Left lung (tissue), 4 donors: ENCODE measurements at regions not wholly inside any gene's neighbourhood (a gene's known extent, or its start where the extent isn't known, plus 50 kb on each side); places are given as distances from the start of the nearest gene placed in this dataset.

Experiments
- ATAC-seq: fragments of 200-7000 bp; cut with Tn5 transposase; one replicate; pipeline ENCODE4 v1.9.1; 2020; ENCODE audit warnings: moderate library complexity
- DNase-seq, 4 donors: peaks; one replicate each; pipeline ENCODE4 v3.0.0-alpha.2; 2013 to 2020
- H3K27ac ChIP-seq, 2 donors: fragments of 200-600 bp; sonication (generic) in 1 of 2; one replicate each; pipeline versions ENCODE4 v1.5.0 to v1.8.0; 2020 to 2021
- H3K27me3 ChIP-seq, 2 donors: fragments of 200-600 bp; sonication (generic) in 1 of 2; one replicate each; pipeline versions ENCODE4 v1.5.0 to v1.8.0; 2020 to 2021
- H3K36me3 ChIP-seq, 2 donors: fragments of 200-600 bp; sonication (generic) in 1 of 2; one replicate each; pipeline versions ENCODE4 v1.5.0 to v1.8.0; 2020 to 2021
- H3K4me1 ChIP-seq, 2 donors: fragments of 200-600 bp; one replicate each; pipeline ENCODE4 v1.8.0; 2021
- H3K4me3 ChIP-seq, 2 donors: fragments of 200-600 bp; sonication (generic) in 1 of 2; one replicate each; pipeline versions ENCODE4 v1.5.0 to v1.8.0; 2020 to 2021; ENCODE audit warnings: mild to moderate bottlenecking in 1 of 2
- H3K9me3 ChIP-seq, 2 donors: fragments of 200-600 bp; sonication (generic) in 1 of 2; one replicate each; pipeline versions ENCODE4 v1.5.0 to v1.8.0; 2020 to 2021
- CTCF ChIP-seq, 2 donors: fragments of 200-600 bp; sonication (generic) in 1 of 2; IDR thresholded peaks; one replicate each; pipeline versions ENCODE4 v1.5.0 to v1.8.0; 2021; ENCODE audit warnings: antibody characterized with exemption in 2 of 2
- intact Hi-C, 2 donors: fragments of 100-400 bp; cut with DNase I; formaldehyde crosslinking; loops; one replicate each; pipeline versions ENCODE4 v1.11.2 to v1.14.2; 2022
- donor health status: DM: no; HTN: yes; CAD: no.
- donor health status: DM: no; HTN: no; CAD: no.

- intact Hi-C loops: no loop called here
- no peak overlapping the region for H3K4me3 ChIP-seq
- no peaks in the 10 kb centered on the region for H3K4me1 ChIP-seq
- no peak for TF ChIP-seq CTCF (IDR thresholded peaks at IDR 0.05)
- no peaks in the 10 kb centered on the region for H3K27me3 ChIP-seq
- no peaks in the 10 kb centered on the region for H3K9me3 ChIP-seq
- H3K27ac ChIP-seq: no peak overlapping the region
- no peaks in the 10 kb centered on the region for H3K36me3 ChIP-seq
- DNase-seq (no peak), ATAC-seq (peak; percentile 39)
Measured at GRCh38 chr3:159634483-159634882, 354.2 kb upstream of the IL12A start.

- peak; percentile 25 for ATAC-seq
- H3K9me3 ChIP-seq: no peaks in the 10 kb centered on the region
- no peak overlapping the region for H3K27ac ChIP-seq
- no peaks in the 10 kb centered on the region for H3K27me3 ChIP-seq
- no peak overlapping the region for H3K4me3 ChIP-seq
- no peak for DNase-seq
- intact Hi-C loops: no loop called here
- no peak for TF ChIP-seq CTCF (IDR thresholded peaks at IDR 0.05)
- no peaks in the 10 kb centered on the region for H3K36me3 ChIP-seq
- H3K4me1 ChIP-seq: no peaks in the 10 kb centered on the region
Measured at GRCh38 chr3:159635047-159635641, 353.5 kb upstream of the IL12A start.

GRCh38 chr3:159637883-159638542, 350.6 kb upstream of the IL12A start:
- intact Hi-C loops: no loop called here

GRCh38 chr3:159640225-159640624, 348.4 kb upstream of the IL12A start:
- no peaks in the 10 kb centered on the region for H3K9me3 ChIP-seq
- intact Hi-C loops: no loop called here
- no peak overlapping the region for H3K27ac ChIP-seq
- H3K36me3 ChIP-seq: no peaks in the 10 kb centered on the region
- DNase-seq: no peak
- H3K4me3 ChIP-seq: no peak overlapping the region
- no peaks in the 10 kb centered on the region for H3K4me1 ChIP-seq
- no peak for TF ChIP-seq CTCF (IDR thresholded peaks at IDR 0.05)
- ATAC-seq: no peak
- no peaks in the 10 kb centered on the region for H3K27me3 ChIP-seq

More at GRCh38 chr3:159637883-159638542, 350.6 kb upstream of the IL12A start:
- Histone ChIP-seq H3K4me3 (no peak overlapping the region), H3K4me1 (no peaks in the 10 kb centered on the region), H3K9me3 (no peaks in the 10 kb centered on the region), H3K27me3 (no peaks in the 10 kb centered on the region), H3K36me3 (no peaks in the 10 kb centered on the region), H3K27ac (no peak overlapping the region)
- TF ChIP-seq CTCF (IDR thresholded peaks at IDR 0.05): no peak
- peak; percentile 63 for ATAC-seq
- DNase-seq: no peak

- Histone ChIP-seq H3K4me1 (no peaks in the 10 kb centered on the region), H3K27me3 (no peaks in the 10 kb centered on the region), H3K27ac (no peak overlapping the region), H3K4me3 (no peak overlapping the region), H3K36me3 (no peaks in the 10 kb centered on the region), H3K9me3 (no peaks in the 10 kb centered on the region)
- ATAC-seq (no peak), DNase-seq (no peak)
- intact Hi-C loops: no loop called here
- no peak for TF ChIP-seq CTCF (IDR thresholded peaks at IDR 0.05)
Measured at GRCh38 chr3:159643406-159643805, 345.2 kb upstream of the IL12A start.
